IMR-90 (cell line): ENCODE measurements at regions not wholly inside any gene's neighbourhood (a gene's known extent, or its start where the extent isn't known, plus 50 kb on each side); places are given as distances from the start of the nearest gene placed in this dataset.

ENCODE experiments used
- BHLHE40 ChIP-seq: fragments of 150-350 bp; IDR thresholded peaks from 2 replicates; pipeline ENCODE4 v1.6.1; 2016; ENCODE audit warnings: mild to moderate bottlenecking, low read depth, low read length
- CTCF ChIP-seq: conservative IDR thresholded peaks from 2 replicates; pipeline ENCODE4 v1.5.1; 2012; ENCODE audit warnings: mild to moderate bottlenecking, low read depth, low read length, improper control_type of control experiment
- ELK1 ChIP-seq: fragments of 150-350 bp; IDR thresholded peaks from 2 replicates; pipeline ENCODE4 v1.6.1; 2016; ENCODE audit warnings: low read depth, mild to moderate bottlenecking, low read length, moderate library complexity, borderline replicate concordance
- FOS ChIP-seq: fragments of 150-350 bp; IDR thresholded peaks from 2 replicates; pipeline ENCODE4 v1.6.1; 2016; ENCODE audit warnings: low read depth, low read length
- MAFK ChIP-seq: IDR thresholded peaks from 2 replicates; pipeline ENCODE4 v1.6.1; 2012; ENCODE audit warnings: low read depth, low read length, improper control_type of control experiment
- NFE2L2 ChIP-seq: fragments of 150-350 bp; IDR thresholded peaks from 2 replicates; pipeline ENCODE4 v1.6.1; 2016; ENCODE audit warnings: low read depth, mild to moderate bottlenecking, low read length
- POLR2A ChIP-seq: IDR thresholded peaks from 2 replicates; pipeline ENCODE4 v1.6.1; 2012; ENCODE audit warnings: mild to moderate bottlenecking, low read depth, low read length
- RAD21 ChIP-seq: IDR thresholded peaks from 2 replicates; pipeline ENCODE4 v1.6.1; 2012; ENCODE audit warnings: low read length, improper control_type of control experiment

- TF ChIP-seq POLR2A: no peak
- TF ChIP-seq CTCF: no peak
- no peak for TF ChIP-seq MAFK
- TF ChIP-seq RAD21: no peak
- no peak for TF ChIP-seq ELK1
- no peak for TF ChIP-seq FOS
- no peak for TF ChIP-seq BHLHE40
- TF ChIP-seq NFE2L2: no peak
Observed at GRCh38 chr9:78893774-78894401, 597.0 kb downstream of the PSAT1 start.
